Thyroid gland (tissue), 4 donors: ENCODE measurements at regions not wholly inside any gene's neighbourhood (a gene's known extent, or its start where the extent isn't known, plus 50 kb on each side); places are given as distances from the start of the nearest gene placed in this dataset.

Source experiments
- POLR2A ChIP-seq, 2 donors: fragments of 450-650 bp; IDR thresholded peaks; one replicate each; pipeline ENCODE4 v1.6.1; 2017; ENCODE audit warnings: antibody characterized with exemption in 2 of 2, mild to moderate bottlenecking in 2 of 2, moderate library complexity in 1 of 2
- TF ChIP-seq, protein P1 (sequence below), 6 experiments: fragments of 200-600 bp in 3 of 6; fragments of 450-650 bp in 3 of 6; sonication (generic) in 3 of 6; IDR thresholded peaks; one replicate each; pipeline ENCODE4 v1.5.1; 2016 to 2019; ENCODE audit warnings: antibody characterized with exemption in 6 of 6, mild to moderate bottlenecking in 2 of 6, inconsistent platforms in 1 of 6, moderate library complexity in 1 of 6

DNA sequence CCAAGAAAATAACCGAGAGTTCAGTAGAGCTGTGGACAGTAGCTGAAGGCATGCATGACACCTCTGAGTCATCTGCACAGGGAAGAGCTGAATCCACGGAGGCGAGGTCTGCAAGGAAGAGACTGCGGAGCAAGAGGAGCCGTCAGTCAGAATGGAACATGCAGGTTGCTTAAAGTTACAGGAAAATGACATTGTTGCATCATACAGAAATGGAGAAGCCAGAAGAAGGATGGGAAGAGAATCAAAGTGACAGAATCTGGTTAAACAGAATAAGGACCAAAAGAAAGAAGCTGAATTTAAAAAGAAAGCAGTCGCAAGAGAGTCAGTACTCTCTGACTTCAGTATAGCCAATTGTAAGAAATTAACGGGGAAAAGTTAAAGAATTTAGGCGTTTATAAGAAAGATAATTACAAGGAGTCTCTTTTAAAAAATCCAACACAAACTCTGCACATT, 533.8 kb downstream of the ADCYAP1 start:
- TF ChIP-seq, protein P1, sequence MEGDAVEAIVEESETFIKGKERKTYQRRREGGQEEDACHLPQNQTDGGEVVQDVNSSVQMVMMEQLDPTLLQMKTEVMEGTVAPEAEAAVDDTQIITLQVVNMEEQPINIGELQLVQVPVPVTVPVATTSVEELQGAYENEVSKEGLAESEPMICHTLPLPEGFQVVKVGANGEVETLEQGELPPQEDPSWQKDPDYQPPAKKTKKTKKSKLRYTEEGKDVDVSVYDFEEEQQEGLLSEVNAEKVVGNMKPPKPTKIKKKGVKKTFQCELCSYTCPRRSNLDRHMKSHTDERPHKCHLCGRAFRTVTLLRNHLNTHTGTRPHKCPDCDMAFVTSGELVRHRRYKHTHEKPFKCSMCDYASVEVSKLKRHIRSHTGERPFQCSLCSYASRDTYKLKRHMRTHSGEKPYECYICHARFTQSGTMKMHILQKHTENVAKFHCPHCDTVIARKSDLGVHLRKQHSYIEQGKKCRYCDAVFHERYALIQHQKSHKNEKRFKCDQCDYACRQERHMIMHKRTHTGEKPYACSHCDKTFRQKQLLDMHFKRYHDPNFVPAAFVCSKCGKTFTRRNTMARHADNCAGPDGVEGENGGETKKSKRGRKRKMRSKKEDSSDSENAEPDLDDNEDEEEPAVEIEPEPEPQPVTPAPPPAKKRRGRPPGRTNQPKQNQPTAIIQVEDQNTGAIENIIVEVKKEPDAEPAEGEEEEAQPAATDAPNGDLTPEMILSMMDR (IDR thresholded peaks at IDR 0.05), result no peak
- TF ChIP-seq POLR2A (IDR thresholded peaks at IDR 0.05), result no peak
